H1 (cell line): ENCODE measurements at regions not wholly inside any gene's neighbourhood (a gene's known extent, or its start where the extent isn't known, plus 50 kb on each side); places are given as distances from the start of the nearest gene placed in this dataset.

ENCODE experiments used
- CHD7 ChIP-seq: fragments of 300-600 bp; sonication (generic); IDR thresholded peaks from 2 replicates; pipeline ENCODE4 v1.7.1; 2012; ENCODE audit warnings: low read length, moderate library complexity, mild to moderate bottlenecking, inconsistent platforms; ENCODE audit not compliant: insufficient replicate concordance
- CTCF ChIP-seq, 3 experiments: IDR thresholded peaks; 1 replicate in 2 of 3; 2 replicates in 1 of 3; pipeline versions ENCODE4 v1.5.1 to v1.6.1; 2011; ENCODE audit warnings: low read length in 3 of 3, mild to moderate bottlenecking in 3 of 3, inconsistent platforms in 2 of 3, low read depth in 1 of 3, moderate library complexity in 1 of 3; ENCODE audit not compliant: insufficient read depth in 1 of 3; ENCODE audit errors: control extremely low read depth in 1 of 3
- EZH2 ChIP-seq: fragments of 200-600 bp; sonication (generic); IDR thresholded peaks from 2 replicates; pipeline ENCODE4 v1.7.1; 2012; ENCODE audit warnings: low read depth, mild to moderate bottlenecking, moderate library complexity, low read length, inconsistent platforms; ENCODE audit not compliant: severe bottlenecking
- KDM5A ChIP-seq: fragments of 200-600 bp; IDR thresholded peaks from 2 replicates; pipeline ENCODE4 v1.7.1; 2012; ENCODE audit warnings: mild to moderate bottlenecking, low read length, inconsistent platforms, mixed read lengths
- POLR2AphosphoS5 ChIP-seq: IDR thresholded peaks from 2 replicates; pipeline ENCODE4 v1.6.1; 2011; ENCODE audit warnings: low read depth, low read length
- SAP30 ChIP-seq: fragments of 300-600 bp; sonication (generic); IDR thresholded peaks from 2 replicates; pipeline ENCODE4 v1.7.1; 2012; ENCODE audit warnings: low read length, moderate library complexity, mild to moderate bottlenecking, inconsistent platforms; ENCODE audit not compliant: insufficient read depth, insufficient replicate concordance

- TF ChIP-seq POLR2AphosphoS5 (no peak), KDM5A (no peak), CTCF (IDR thresholded peaks at IDR 0.05; ENCODE audit: control extremely low read depth in 1 of 3, insufficient read depth in 1 of 3, low read depth in 1 of 3, low read length in 3 of 3) (no peak), SAP30 (no peak), CHD7 (no peak), EZH2 (no peak)
These were observed 116.4 kb upstream of the NLRP1 start for GRCh38 chr17:5700745-5701144.
